Keratinocyte (primary cell): ENCODE measurements at regions not wholly inside any gene's neighbourhood (a gene's known extent, or its start where the extent isn't known, plus 50 kb on each side); places are given as distances from the start of the nearest gene placed in this dataset.

ENCODE experiments used
- DNase-seq: peaks from one replicate; pipeline ENCODE4 v3.0.0-alpha.2; 2011; ENCODE audit warnings: low read depth, missing footprints, low spot score
- FAIRE-seq: peaks from 2 replicates; lab custom pipeline; 2011; peaks lifted over from hg19 to GRCh38; lab: Jason Lieb, UNC
- H2AFZ ChIP-seq: 2 replicates; pipeline ENCODE4 v1.6.0; 2012; ENCODE audit warnings: low read length, control low read depth, inconsistent platforms; ENCODE audit not compliant: control insufficient read depth
- H3K27ac ChIP-seq: 2 replicates; pipeline ENCODE4 v1.5.1; 2011; ENCODE audit warnings: low read length; ENCODE audit not compliant: control insufficient read depth, insufficient read depth
- H3K27me3 ChIP-seq: 3 replicates; pipeline ENCODE4 v1.6.0; 2011; ENCODE audit warnings: low read length; ENCODE audit not compliant: control insufficient read depth, insufficient read depth; ENCODE audit errors: extremely low read depth
- H3K36me3 ChIP-seq, 2 experiments: 2 replicates in 1 of 2; 3 replicates in 1 of 2; pipeline ENCODE4 v1.5.1; 2011; ENCODE audit warnings: low read length in 2 of 2, mild to moderate bottlenecking in 1 of 2; ENCODE audit not compliant: control insufficient read depth in 2 of 2, insufficient read depth in 2 of 2; ENCODE audit errors: extremely low read depth in 1 of 2
- H3K4me1 ChIP-seq: 3 replicates; pipeline ENCODE4 v1.5.1; 2011; ENCODE audit warnings: low read length; ENCODE audit not compliant: control insufficient read depth, insufficient read depth; ENCODE audit errors: extremely low read depth
- H3K4me2 ChIP-seq: 3 replicates; pipeline ENCODE4 v1.6.0; 2011; ENCODE audit warnings: low read depth, low read length; ENCODE audit not compliant: control insufficient read depth, insufficient read depth; ENCODE audit errors: extremely low read depth
- H3K4me3 ChIP-seq, 3 experiments: fragments of 200-600 bp in 1 of 3; sonication (generic) in 1 of 3; 2 replicates in 2 of 3; 3 replicates in 1 of 3; pipeline ENCODE4 v1.5.1; 2011 to 2016; ENCODE audit warnings: low read length in 3 of 3, mild to moderate bottlenecking in 3 of 3, control low read depth in 2 of 3, inconsistent platforms in 1 of 3, low read depth in 1 of 3, mixed read lengths in 1 of 3, mixed run types in 1 of 3, moderate library complexity in 1 of 3; ENCODE audit not compliant: control insufficient read depth in 2 of 3, insufficient read depth in 2 of 3; ENCODE audit errors: extremely low read depth in 1 of 3
- H3K79me2 ChIP-seq: 2 replicates; pipeline ENCODE4 v1.6.0; 2012; ENCODE audit warnings: low read length; ENCODE audit not compliant: control insufficient read depth, insufficient read depth
- H3K9ac ChIP-seq: 3 replicates; pipeline ENCODE4 v1.6.0; 2011; ENCODE audit warnings: low read length; ENCODE audit not compliant: control insufficient read depth, insufficient read depth; ENCODE audit errors: extremely low read depth
- H3K9me1 ChIP-seq: 3 replicates; pipeline ENCODE4 v1.6.0; 2011; ENCODE audit warnings: low read length; ENCODE audit not compliant: control insufficient read depth, insufficient read depth; ENCODE audit errors: extremely low read depth
- H3K9me3 ChIP-seq: 2 replicates; pipeline ENCODE4 v1.5.1; 2012; ENCODE audit warnings: low read depth, low read length; ENCODE audit not compliant: control insufficient read depth
- H4K20me1 ChIP-seq: 3 replicates; pipeline ENCODE4 v1.6.0; 2011; ENCODE audit warnings: low read length; ENCODE audit not compliant: control insufficient read depth, insufficient read depth; ENCODE audit errors: extremely low read depth
- CTCF ChIP-seq, 3 experiments: IDR thresholded peaks in 1 of 3; conservative IDR thresholded peaks in 1 of 3; optimal IDR thresholded peaks in 1 of 3; 2 replicates in 2 of 3; 3 replicates in 1 of 3; pipeline versions ENCODE3 to v1.5.1; 2011; ENCODE audit warnings: low read length in 3 of 3, mild to moderate bottlenecking in 3 of 3, moderate library complexity in 2 of 3, control low read depth in 1 of 3, inconsistent platforms in 1 of 3; ENCODE audit not compliant: insufficient read depth in 2 of 3; ENCODE audit errors: extremely low read depth in 1 of 3
- EZH2 ChIP-seq: IDR thresholded peaks from one replicate; pipeline ENCODE4 v1.6.1; 2012; ENCODE audit warnings: inconsistent platforms, mild to moderate bottlenecking, low read length, moderate library complexity
- dilution Hi-C: fragments of 300-500 bp; cut with MboI; formaldehyde crosslinking; loops from one replicate; pipeline ENCODE4 v1.7.0; 2020; ENCODE audit warnings: low sequenced_read_pairs; ENCODE audit not compliant: extremely low pct_ligation_motif_present

DNA sequence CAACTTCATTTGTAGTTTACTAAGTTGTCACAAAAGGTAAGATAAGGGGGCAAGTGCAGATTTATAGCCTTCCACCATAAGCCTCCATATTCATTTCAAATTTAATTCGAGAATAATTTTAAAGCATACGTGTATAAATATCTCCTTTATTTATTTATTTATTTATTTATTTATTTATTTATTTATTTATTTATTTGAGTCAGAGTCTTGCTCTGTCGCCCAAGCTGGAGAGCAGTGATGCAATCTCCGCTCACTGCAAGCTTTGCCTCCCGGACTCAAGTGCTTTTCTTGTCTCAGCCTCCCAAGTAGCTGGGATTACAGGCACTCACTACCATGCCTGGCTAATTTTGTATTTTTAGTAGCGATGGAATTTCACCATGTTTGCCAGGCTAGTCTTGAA, 523.4 kb downstream of the FAT4 start:
- no peak overlapping the region for H3K9ac ChIP-seq
- H3K27ac ChIP-seq: no peak overlapping the region
- no peaks in the 10 kb centered on the region for H4K20me1 ChIP-seq
- H3K79me2 ChIP-seq: no peaks in the 10 kb centered on the region
- H3K4me1 ChIP-seq: no peaks in the 10 kb centered on the region
- no peaks in the 10 kb centered on the region for H3K9me1 ChIP-seq
- no peaks in the 10 kb centered on the region for H3K27me3 ChIP-seq
- no peak overlapping the region for H3K4me3 ChIP-seq
- FAIRE-seq: no peak
- H3K9me3 ChIP-seq: no peaks in the 10 kb centered on the region
- dilution Hi-C loops: no loop called here
- TF ChIP-seq EZH2: no peak
- TF ChIP-seq CTCF (optimal IDR thresholded peaks at IDR 0.05 in 1 of 3, IDR thresholded peaks at IDR 0.05 in 1 of 3, conservative IDR thresholded peaks at IDR 0.05 in 1 of 3; ENCODE audit: extremely low read depth in 1 of 3, insufficient read depth in 2 of 3, low read length in 3 of 3): no peak
- H3K36me3 ChIP-seq: no peaks in the 10 kb centered on the region
- no peak overlapping the region for H3K4me2 ChIP-seq
- DNase-seq: no peak
- H2AFZ ChIP-seq: no peak overlapping the region

- H3K79me2 ChIP-seq: no peaks in the 10 kb centered on the region
- dilution Hi-C loops: no loop called here
- H3K27ac ChIP-seq: no peak overlapping the region
- no peaks in the 10 kb centered on the region for H3K27me3 ChIP-seq
- H3K4me2 ChIP-seq: no peak overlapping the region
- H3K9me3 ChIP-seq: no peaks in the 10 kb centered on the region
- H4K20me1 ChIP-seq: no peaks in the 10 kb centered on the region
- H3K9me1 ChIP-seq: no peaks in the 10 kb centered on the region
- no peaks in the 10 kb centered on the region for H3K4me1 ChIP-seq
- no peak overlapping the region for H2AFZ ChIP-seq
- no peak overlapping the region for H3K9ac ChIP-seq
- no peak for DNase-seq
- H3K4me3 ChIP-seq: no peak overlapping the region
- no peak for FAIRE-seq
- TF ChIP-seq CTCF (optimal IDR thresholded peaks at IDR 0.05 in 1 of 3, IDR thresholded peaks at IDR 0.05 in 1 of 3, conservative IDR thresholded peaks at IDR 0.05 in 1 of 3; ENCODE audit: extremely low read depth in 1 of 3, insufficient read depth in 2 of 3, low read length in 3 of 3): no peak
- no peak for TF ChIP-seq EZH2
- H3K36me3 ChIP-seq: no peaks in the 10 kb centered on the region
Measured at GRCh38 chr4:125838924-125839323, 524.2 kb downstream of the FAT4 start.
